H9 (cell line): ENCODE measurements at regions not wholly inside any gene's neighbourhood (a gene's known extent, or its start where the extent isn't known, plus 50 kb on each side); places are given as distances from the start of the nearest gene placed in this dataset.
"Not testable (repeated sequence)": the region's sequence is repeated elsewhere in the genome, so short reads cannot be mapped to it uniquely, and the experiment has no call there.

Experiments
- DNase-seq: peaks from one replicate; pipeline ENCODE4 v3.0.0-alpha.2; 2017
- H2AFZ ChIP-seq: one replicate; pipeline ENCODE4 v1.6.1; 2013; ENCODE audit warnings: mild to moderate bottlenecking, low read length, control low read depth, moderate library complexity
- H2AK5ac ChIP-seq: 2 replicates; pipeline ENCODE4 v1.6.1; 2013; ENCODE audit warnings: low read length, control low read depth, mixed read lengths; ENCODE audit not compliant: insufficient read length
- H2BK120ac ChIP-seq: one replicate; pipeline ENCODE4 v1.6.1; 2013; ENCODE audit warnings: low read depth, mild to moderate bottlenecking, low read length, control low read depth, inconsistent platforms; ENCODE audit not compliant: poor library complexity, severe bottlenecking
- H2BK12ac ChIP-seq: 2 replicates; pipeline ENCODE4 v1.6.1; 2013; ENCODE audit warnings: low read length, control low read depth, mixed read lengths, low read depth; ENCODE audit not compliant: insufficient read length
- H2BK15ac ChIP-seq: 2 replicates; pipeline ENCODE4 v1.6.1; 2013; ENCODE audit warnings: low read depth, low read length, control low read depth
- H2BK20ac ChIP-seq: one replicate; pipeline ENCODE4 v1.6.1; 2013; ENCODE audit warnings: low read depth, mild to moderate bottlenecking, low read length, control low read depth, inconsistent platforms; ENCODE audit not compliant: poor library complexity, severe bottlenecking
- H2BK5ac ChIP-seq: 2 replicates; pipeline ENCODE4 v1.6.1; 2013; ENCODE audit warnings: low read length, control low read depth, mixed read lengths; ENCODE audit not compliant: insufficient read length
- H3K14ac ChIP-seq: 2 replicates; pipeline ENCODE4 v1.6.1; 2013; ENCODE audit warnings: low read length, control low read depth; ENCODE audit not compliant: insufficient read depth
- H3K18ac ChIP-seq: 2 replicates; pipeline ENCODE4 v1.6.1; 2013; ENCODE audit warnings: low read depth, mild to moderate bottlenecking, mixed read lengths, low read length, control low read depth; ENCODE audit not compliant: insufficient read length
- H3K23ac ChIP-seq: 2 replicates; pipeline ENCODE4 v1.6.1; 2013; ENCODE audit warnings: low read length, control low read depth, mixed read lengths, low read depth; ENCODE audit not compliant: insufficient read length
- H3K23me2 ChIP-seq: 2 replicates; pipeline ENCODE4 v1.6.1; 2013; ENCODE audit warnings: low read depth, mild to moderate bottlenecking, mixed read lengths, low read length, control low read depth; ENCODE audit not compliant: insufficient read length, poor library complexity, severe bottlenecking
- H3K27ac ChIP-seq: 2 replicates; pipeline ENCODE4 v1.5.1; 2013; ENCODE audit warnings: low read length, control low read depth, mixed read lengths, low read depth; ENCODE audit not compliant: insufficient read length
- H3K27me3 ChIP-seq: 2 replicates; pipeline ENCODE4 v1.6.1; 2013; ENCODE audit warnings: low read length, control low read depth, inconsistent platforms; ENCODE audit not compliant: insufficient read depth
- H3K4ac ChIP-seq: 2 replicates; pipeline ENCODE4 v1.6.1; 2013; ENCODE audit warnings: low read depth, mild to moderate bottlenecking, control low read depth, inconsistent platforms, low read length, moderate library complexity
- H3K4me1 ChIP-seq: 2 replicates; pipeline ENCODE4 v1.6.1; 2013; ENCODE audit warnings: low read length, control low read depth, inconsistent platforms; ENCODE audit not compliant: insufficient read depth
- H3K4me2 ChIP-seq: 2 replicates; pipeline ENCODE4 v1.6.1; 2013; ENCODE audit warnings: low read length, control low read depth, mixed read lengths; ENCODE audit not compliant: insufficient read length, insufficient read depth
- H3K56ac ChIP-seq: 2 replicates; pipeline ENCODE4 v1.6.1; 2013; ENCODE audit warnings: low read depth, mild to moderate bottlenecking, mixed read lengths, low read length, control low read depth; ENCODE audit not compliant: insufficient read length
- H3K79me1 ChIP-seq: 2 replicates; pipeline ENCODE4 v1.6.1; 2013; ENCODE audit warnings: low read depth, mild to moderate bottlenecking, moderate library complexity, low read length, control low read depth, inconsistent platforms; ENCODE audit not compliant: insufficient read depth, poor library complexity, severe bottlenecking
- H3K79me2 ChIP-seq: 2 replicates; pipeline ENCODE4 v1.6.1; 2013; ENCODE audit warnings: low read length, control low read depth, inconsistent platforms; ENCODE audit not compliant: insufficient read depth
- H3K9ac ChIP-seq: 2 replicates; pipeline ENCODE4 v1.6.1; 2013; ENCODE audit warnings: low read length, control low read depth, mixed read lengths; ENCODE audit not compliant: insufficient read length; ENCODE audit errors: extremely low read depth
- H3K9me3 ChIP-seq: one replicate; pipeline ENCODE4 v1.6.1; 2013; ENCODE audit warnings: low read depth, low read length, inconsistent platforms; ENCODE audit not compliant: control insufficient read depth
- H3T11ph ChIP-seq: one replicate; pipeline ENCODE4 v1.6.1; 2013; ENCODE audit warnings: mild to moderate bottlenecking, low read length, control low read depth, inconsistent platforms
- H4K20me1 ChIP-seq: one replicate; pipeline ENCODE4 v1.6.1; 2013; ENCODE audit not compliant: control insufficient read depth, insufficient read length, insufficient read depth
- H4K5ac ChIP-seq: 2 replicates; pipeline ENCODE4 v1.6.1; 2013; ENCODE audit warnings: low read depth, mild to moderate bottlenecking, mixed read lengths, low read length, control low read depth; ENCODE audit not compliant: insufficient read length
- H4K8ac ChIP-seq: replicated peaks from 2 replicates; pipeline ENCODE4 v1.6.1; 2013; ENCODE audit warnings: low read length, control low read depth, mixed read lengths, low read depth; ENCODE audit not compliant: insufficient read length
- H4K91ac ChIP-seq: 2 replicates; pipeline ENCODE4 v1.6.1; 2013; ENCODE audit warnings: low read depth, mild to moderate bottlenecking, moderate library complexity, mixed read lengths, low read length, control low read depth; ENCODE audit not compliant: insufficient read length
- H3K27ac Mint-ChIP-seq, 3 experiments: 2 replicates in 2 of 3; 3 replicates in 1 of 3; pipeline ENCODE4 v1.8.0; 2020 to 2021; ENCODE audit warnings: mixed read lengths in 3 of 3, mild to moderate bottlenecking in 1 of 3, moderate library complexity in 1 of 3
- H3K27me3 Mint-ChIP-seq: 2 replicates; pipeline ENCODE4 v1.8.0; 2021; ENCODE audit warnings: low read depth, mild to moderate bottlenecking, moderate library complexity, mixed read lengths
- H3K36me3 Mint-ChIP-seq, 3 experiments: 2 replicates in 2 of 3; 3 replicates in 1 of 3; pipeline ENCODE4 v1.8.0; 2020 to 2021; ENCODE audit warnings: low read depth in 3 of 3, mixed read lengths in 3 of 3; ENCODE audit not compliant: insufficient read depth in 1 of 3
- H3K4me1 Mint-ChIP-seq, 2 experiments: 2 replicates each; pipeline ENCODE4 v1.8.0; 2020; ENCODE audit warnings: mixed read lengths in 2 of 2
- H3K4me3 Mint-ChIP-seq, 2 experiments: 2 replicates in 1 of 2; 3 replicates in 1 of 2; pipeline ENCODE4 v1.8.0; 2020 to 2021; ENCODE audit warnings: mild to moderate bottlenecking in 2 of 2, mixed read lengths in 2 of 2, moderate library complexity in 1 of 2
- H3K9me3 Mint-ChIP-seq, 2 experiments: 2 replicates in 1 of 2; 3 replicates in 1 of 2; pipeline ENCODE4 v1.8.0; 2020; ENCODE audit warnings: mild to moderate bottlenecking in 2 of 2, mixed read lengths in 2 of 2, moderate library complexity in 1 of 2
- WGBS: extraction: QIAGEN DNeasy Blood & Tissue Kit; methylation state at CpG from one replicate; pipeline ENCODE4 v1.1.7; 2013; ENCODE audit warnings: missing lambda C conversion rate, low lambda C conversion rate, mixed read lengths; ENCODE audit not compliant: insufficient read length; ENCODE audit errors: extremely low coverage; 5-methylcytosine and 5-hydroxymethylcytosine counted together
- TF ChIP-seq, protein P1 (sequence below): fragments of 200-600 bp; sonication (generic); conservative IDR thresholded peaks from 3 replicates; pipeline ENCODE4 v1.8.0; 2021; ENCODE audit warnings: antibody characterized with exemption, mild to moderate bottlenecking

DNA sequence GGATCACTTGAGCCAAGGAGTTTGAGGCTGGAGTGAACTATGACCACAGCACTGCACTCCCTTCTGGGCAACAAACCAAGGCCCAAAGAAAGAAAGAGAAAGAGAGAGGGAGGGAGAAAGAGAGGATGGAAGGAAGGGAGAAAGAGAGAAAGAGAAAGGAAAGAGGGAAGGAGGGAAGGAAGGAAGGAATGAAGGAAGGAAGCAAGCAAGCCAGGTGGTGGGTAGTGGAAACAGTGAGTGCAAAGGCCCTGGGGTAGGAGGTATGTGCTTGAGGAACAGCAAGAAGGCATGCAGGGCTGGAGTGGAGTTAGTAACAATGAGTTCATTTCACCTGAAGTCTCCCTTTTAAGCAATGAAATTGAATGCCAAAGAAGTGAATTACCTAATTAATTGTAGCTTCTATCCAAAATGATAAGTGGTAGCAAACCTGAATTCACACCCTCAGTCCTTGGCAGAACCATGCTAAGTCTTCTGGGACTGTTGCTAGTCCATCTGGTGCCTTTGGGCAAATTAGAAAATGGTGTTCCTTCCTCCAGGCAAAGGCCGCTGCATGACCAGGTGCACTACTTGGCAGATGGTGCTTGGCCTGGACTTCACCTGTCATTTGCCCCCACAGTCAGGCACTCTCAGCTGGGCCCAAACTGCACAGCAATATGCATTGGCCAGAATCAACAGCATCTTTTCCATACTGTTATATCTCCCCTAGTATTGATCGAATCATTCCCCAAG is 67.4 kb upstream of the MPP7 start:
- TF ChIP-seq, protein P1, sequence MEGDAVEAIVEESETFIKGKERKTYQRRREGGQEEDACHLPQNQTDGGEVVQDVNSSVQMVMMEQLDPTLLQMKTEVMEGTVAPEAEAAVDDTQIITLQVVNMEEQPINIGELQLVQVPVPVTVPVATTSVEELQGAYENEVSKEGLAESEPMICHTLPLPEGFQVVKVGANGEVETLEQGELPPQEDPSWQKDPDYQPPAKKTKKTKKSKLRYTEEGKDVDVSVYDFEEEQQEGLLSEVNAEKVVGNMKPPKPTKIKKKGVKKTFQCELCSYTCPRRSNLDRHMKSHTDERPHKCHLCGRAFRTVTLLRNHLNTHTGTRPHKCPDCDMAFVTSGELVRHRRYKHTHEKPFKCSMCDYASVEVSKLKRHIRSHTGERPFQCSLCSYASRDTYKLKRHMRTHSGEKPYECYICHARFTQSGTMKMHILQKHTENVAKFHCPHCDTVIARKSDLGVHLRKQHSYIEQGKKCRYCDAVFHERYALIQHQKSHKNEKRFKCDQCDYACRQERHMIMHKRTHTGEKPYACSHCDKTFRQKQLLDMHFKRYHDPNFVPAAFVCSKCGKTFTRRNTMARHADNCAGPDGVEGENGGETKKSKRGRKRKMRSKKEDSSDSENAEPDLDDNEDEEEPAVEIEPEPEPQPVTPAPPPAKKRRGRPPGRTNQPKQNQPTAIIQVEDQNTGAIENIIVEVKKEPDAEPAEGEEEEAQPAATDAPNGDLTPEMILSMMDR = no peak
- no peaks in the 10 kb centered on the region for H3K79me2 ChIP-seq
- no peak overlapping the region for H3K4me2 ChIP-seq
- H2AFZ ChIP-seq = no peak overlapping the region
- Mint-ChIP-seq H3K4me3 (no peak overlapping the region), H3K9me3 (no peaks in the 10 kb centered on the region), H3K4me1 (peaks cover 2 to 7% of the 10 kb centered on the region in 2 experiments; a peak in 1 of 4 replicates), H3K36me3 (no peaks in the 10 kb centered on the region), H3K27ac (no peak overlapping the region), H3K27me3 (no peaks in the 10 kb centered on the region)
- no peak overlapping the region for H2AK5ac ChIP-seq
- H2BK120ac ChIP-seq = no peak overlapping the region
- H3K27ac ChIP-seq = no peak overlapping the region
- no peak overlapping the region for H3K9ac ChIP-seq
- H3K14ac ChIP-seq = no peak overlapping the region
- H4K5ac ChIP-seq = no peak overlapping the region
- H3K4me1 ChIP-seq = no peaks in the 10 kb centered on the region
- DNase-seq = no peak
- no peaks in the 10 kb centered on the region for H4K20me1 ChIP-seq
- WGBS = no CpG with 5 or more reads among the region's 2 CpGs
- no peak overlapping the region for H2BK5ac ChIP-seq
- H2BK12ac ChIP-seq = no peak overlapping the region
- H3K4ac ChIP-seq = no peak overlapping the region
- no peak overlapping the region for H2BK15ac ChIP-seq
- no peaks in the 10 kb centered on the region for H3K23me2 ChIP-seq
- no peak overlapping the region for H4K91ac ChIP-seq
- H3K9me3 ChIP-seq = no peaks in the 10 kb centered on the region
- no peaks in the 10 kb centered on the region for H3K27me3 ChIP-seq
- H4K8ac ChIP-seq = no peak overlapping the region
- H2BK20ac ChIP-seq = no peak overlapping the region
- no peak overlapping the region for H3K23ac ChIP-seq
- no peak overlapping the region for H3K56ac ChIP-seq
- H3K79me1 ChIP-seq = no peaks in the 10 kb centered on the region
- H3T11ph ChIP-seq = no peak overlapping the region
- no peak overlapping the region for H3K18ac ChIP-seq

DNA sequence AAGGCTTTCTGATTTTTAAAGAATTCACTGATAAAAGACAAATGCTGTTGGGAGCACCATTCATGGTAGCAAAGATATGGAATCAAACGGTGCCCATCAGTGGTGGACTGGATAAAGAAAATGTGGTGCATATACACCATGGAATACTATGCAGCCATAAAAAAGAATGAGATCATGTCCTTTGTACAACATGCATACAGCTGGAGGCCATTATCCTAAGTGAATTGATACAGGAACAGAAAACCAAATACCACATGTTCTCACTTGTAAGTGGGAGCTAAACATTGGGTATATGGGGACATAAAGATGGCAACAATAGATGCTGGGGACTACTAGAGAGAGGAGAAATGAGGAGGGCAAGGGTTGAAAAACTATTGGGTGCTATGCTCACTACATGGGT is 68.8 kb upstream of the MPP7 start:
- H4K5ac ChIP-seq = not testable (repeated sequence)

More for the DNA sequence above, 68.8 kb upstream of the MPP7 start:
- not testable (repeated sequence) for H3K4me1 ChIP-seq, H2BK15ac ChIP-seq, H3K23me2 ChIP-seq, H3K79me2 ChIP-seq, H3K27ac ChIP-seq, H3K27me3 Mint-ChIP-seq, H3T11ph ChIP-seq, H2BK5ac ChIP-seq, H2AK5ac ChIP-seq, H3K9me3 ChIP-seq, H3K27me3 ChIP-seq, H3K23ac ChIP-seq, H3K36me3 Mint-ChIP-seq, H2BK12ac ChIP-seq, H3K4me2 ChIP-seq, H2BK120ac ChIP-seq, H2BK20ac ChIP-seq, H3K14ac ChIP-seq, H3K4ac ChIP-seq, H3K79me1 ChIP-seq, H3K9me3 Mint-ChIP-seq, H4K20me1 ChIP-seq, H3K4me3 Mint-ChIP-seq, H3K27ac Mint-ChIP-seq, DNase-seq, H3K56ac ChIP-seq, H4K8ac ChIP-seq, H4K91ac ChIP-seq, H3K18ac ChIP-seq, H2AFZ ChIP-seq, H3K9ac ChIP-seq
- peaks cover 6 to 10% of the 10 kb centered on the region in 2 experiments for H3K4me1 Mint-ChIP-seq
- WGBS = no CpG with 5 or more reads among the region's 1 CpG
